Skeletal muscle satellite cell (primary cell): ENCODE measurements at regions not wholly inside any gene's neighbourhood (a gene's known extent, or its start where the extent isn't known, plus 50 kb on each side); places are given as distances from the start of the nearest gene placed in this dataset.
A peak's percentile ranks its signal among the peaks of the same experiment; 100 is the strongest.

Source experiments
- H3K27me3 ChIP-seq: 2 replicates; pipeline ENCODE4 v1.7.0; 2013; ENCODE audit warnings: low read length; ENCODE audit not compliant: control insufficient read depth, insufficient read depth
- H3K36me3 ChIP-seq: 2 replicates; pipeline ENCODE4 v1.7.0; 2013; ENCODE audit warnings: mild to moderate bottlenecking, control low read depth, low read length; ENCODE audit not compliant: insufficient read depth
- H3K4me1 ChIP-seq: 2 replicates; pipeline ENCODE4 v1.7.0; 2013; ENCODE audit warnings: low read length; ENCODE audit not compliant: control insufficient read depth, insufficient read depth
- H3K4me2 ChIP-seq: 2 replicates; pipeline ENCODE4 v1.7.0; 2013; ENCODE audit warnings: mild to moderate bottlenecking, low read length
- H3K4me3 ChIP-seq: 2 replicates; pipeline ENCODE4 v1.7.0; 2013; ENCODE audit warnings: low read length
- H3K9ac ChIP-seq: 2 replicates; pipeline ENCODE4 v1.7.0; 2013; ENCODE audit warnings: mild to moderate bottlenecking, low read depth, low read length, moderate library complexity
- H3K9me3 ChIP-seq: replicated peaks from 2 replicates; pipeline ENCODE4 v1.7.0; 2013; ENCODE audit warnings: mild to moderate bottlenecking, control low read depth, low read length

GRCh38 chr13:90185734-90186133 is 1161.8 kb upstream of the MIR17HG start:
- Histone ChIP-seq H3K4me1 (no peaks in the 10 kb centered on the region), H3K4me3 (no peak overlapping the region), H3K9me3 (no peaks in the 10 kb centered on the region), H3K9ac (no peak overlapping the region), H3K27me3 (no peaks in the 10 kb centered on the region), H3K4me2 (no peak overlapping the region), H3K36me3 (no peaks in the 10 kb centered on the region)

- no peaks in the 10 kb centered on the region for H3K27me3 ChIP-seq
- H3K9me3 ChIP-seq = no peaks in the 10 kb centered on the region
- no peak overlapping the region for H3K9ac ChIP-seq
- no peak overlapping the region for H3K4me2 ChIP-seq
- no peak overlapping the region for H3K4me3 ChIP-seq
- no peaks in the 10 kb centered on the region for H3K36me3 ChIP-seq
- no peaks in the 10 kb centered on the region for H3K4me1 ChIP-seq
These were observed 1159.8 kb upstream of the MIR17HG start for GRCh38 chr13:90187478-90188350.

GRCh38 chr13:90188351-90188636 is 1159.2 kb upstream of the MIR17HG start:
- no peaks in the 10 kb centered on the region for H3K9me3 ChIP-seq

GRCh38 chr13:90197722-90198121 is 1149.8 kb upstream of the MIR17HG start:
- Histone ChIP-seq H3K36me3 (no peaks in the 10 kb centered on the region), H3K4me2 (no peak overlapping the region), H3K9me3 (no peaks in the 10 kb centered on the region), H3K27me3 (no peaks in the 10 kb centered on the region), H3K4me3 (no peak overlapping the region), H3K9ac (no peak overlapping the region), H3K4me1 (peaks cover 11% of the 10 kb centered on the region)

More at GRCh38 chr13:90188351-90188636, 1159.2 kb upstream of the MIR17HG start:
- H3K4me1 ChIP-seq = no peaks in the 10 kb centered on the region
- no peak overlapping the region for H3K4me2 ChIP-seq
- H3K9ac ChIP-seq = no peak overlapping the region
- no peaks in the 10 kb centered on the region for H3K27me3 ChIP-seq
- H3K36me3 ChIP-seq = no peaks in the 10 kb centered on the region
- H3K4me3 ChIP-seq = no peak overlapping the region

GRCh38 chr13:90201202-90201601 is 1146.3 kb upstream of the MIR17HG start:
- Histone ChIP-seq H3K4me3 (no peak overlapping the region), H3K4me2 (peak overlapping the region; percentile 33), H3K9ac (peak overlapping the region; percentile 5), H3K4me1 (peaks cover 11% of the 10 kb centered on the region), H3K36me3 (no peaks in the 10 kb centered on the region), H3K9me3 (no peaks in the 10 kb centered on the region), H3K27me3 (no peaks in the 10 kb centered on the region)

GRCh38 chr13:90201676-90202460 is 1145.6 kb upstream of the MIR17HG start:
- H3K4me3 ChIP-seq = no peak overlapping the region
- no peaks in the 10 kb centered on the region for H3K27me3 ChIP-seq
- peaks cover 11% of the 10 kb centered on the region for H3K4me1 ChIP-seq
- H3K9ac ChIP-seq = peak overlapping the region; percentile 5
- H3K9me3 ChIP-seq = no peaks in the 10 kb centered on the region
- H3K36me3 ChIP-seq = no peaks in the 10 kb centered on the region
- peak overlapping the region; percentile 33 for H3K4me2 ChIP-seq

GRCh38 chr13:90205081-90205480 is 1142.4 kb upstream of the MIR17HG start:
- H3K36me3 ChIP-seq = no peaks in the 10 kb centered on the region
- H3K4me3 ChIP-seq = no peak overlapping the region
- H3K9ac ChIP-seq = no peak overlapping the region
- H3K4me1 ChIP-seq = peaks cover 11% of the 10 kb centered on the region
- H3K27me3 ChIP-seq = no peaks in the 10 kb centered on the region
- no peak overlapping the region for H3K4me2 ChIP-seq
- H3K9me3 ChIP-seq = no peaks in the 10 kb centered on the region

- Histone ChIP-seq H3K9ac (no peak overlapping the region), H3K27me3 (no peaks in the 10 kb centered on the region), H3K4me2 (no peak overlapping the region)
These were observed 1141.6 kb upstream of the MIR17HG start for GRCh38 chr13:90205911-90206310.

GRCh38 chr13:90217275-90217674 is 1130.2 kb upstream of the MIR17HG start:
- no peaks in the 10 kb centered on the region for H3K9me3 ChIP-seq

More at GRCh38 chr13:90205911-90206310, 1141.6 kb upstream of the MIR17HG start:
- Histone ChIP-seq H3K4me1 (peaks cover 11% of the 10 kb centered on the region), H3K4me3 (no peak overlapping the region), H3K9me3 (no peaks in the 10 kb centered on the region), H3K36me3 (no peaks in the 10 kb centered on the region)

GRCh38 chr13:90222758-90223157 is 1124.7 kb upstream of the MIR17HG start:
- no peaks in the 10 kb centered on the region for H3K36me3 ChIP-seq
- no peaks in the 10 kb centered on the region for H3K4me1 ChIP-seq
- H3K4me2 ChIP-seq = no peak overlapping the region
- H3K9ac ChIP-seq = no peak overlapping the region
- no peaks in the 10 kb centered on the region for H3K27me3 ChIP-seq
- no peak overlapping the region for H3K4me3 ChIP-seq
- no peaks in the 10 kb centered on the region for H3K9me3 ChIP-seq

More at GRCh38 chr13:90217275-90217674, 1130.2 kb upstream of the MIR17HG start:
- no peaks in the 10 kb centered on the region for H3K36me3 ChIP-seq
- H3K4me3 ChIP-seq = no peak overlapping the region
- no peak overlapping the region for H3K9ac ChIP-seq
- H3K27me3 ChIP-seq = no peaks in the 10 kb centered on the region
- no peaks in the 10 kb centered on the region for H3K4me1 ChIP-seq
- no peak overlapping the region for H3K4me2 ChIP-seq

GRCh38 chr13:90230311-90230710 is 1117.2 kb upstream of the MIR17HG start:
- no peak overlapping the region for H3K4me2 ChIP-seq
- no peak overlapping the region for H3K4me3 ChIP-seq
- no peaks in the 10 kb centered on the region for H3K9me3 ChIP-seq
- no peak overlapping the region for H3K9ac ChIP-seq
- no peaks in the 10 kb centered on the region for H3K4me1 ChIP-seq
- no peaks in the 10 kb centered on the region for H3K36me3 ChIP-seq
- H3K27me3 ChIP-seq = no peaks in the 10 kb centered on the region
